SH-SY5Y (cell line): ENCODE measurements at regions not wholly inside any gene's neighbourhood (a gene's known extent, or its start where the extent isn't known, plus 50 kb on each side); places are given as distances from the start of the nearest gene placed in this dataset.

ENCODE experiments used
- GATA2 ChIP-seq: IDR thresholded peaks from 2 replicates; pipeline ENCODE4 v1.6.1; 2011; ENCODE audit warnings: mild to moderate bottlenecking, low read depth, low read length
- GATA3 ChIP-seq: IDR thresholded peaks from 2 replicates; pipeline ENCODE4 v1.6.1; 2011; ENCODE audit warnings: low read depth, mild to moderate bottlenecking, low read length, moderate library complexity

- no peak for TF ChIP-seq GATA3
- TF ChIP-seq GATA2 = no peak
These were observed 129.2 kb downstream of the TBX18 start for GRCh38 chr6:84635081-84635761.

GRCh38 chr6:84633771-84634170 lies 130.6 kb downstream of the TBX18 start:
- TF ChIP-seq GATA3 (no peak), GATA2 (no peak)

DNA sequence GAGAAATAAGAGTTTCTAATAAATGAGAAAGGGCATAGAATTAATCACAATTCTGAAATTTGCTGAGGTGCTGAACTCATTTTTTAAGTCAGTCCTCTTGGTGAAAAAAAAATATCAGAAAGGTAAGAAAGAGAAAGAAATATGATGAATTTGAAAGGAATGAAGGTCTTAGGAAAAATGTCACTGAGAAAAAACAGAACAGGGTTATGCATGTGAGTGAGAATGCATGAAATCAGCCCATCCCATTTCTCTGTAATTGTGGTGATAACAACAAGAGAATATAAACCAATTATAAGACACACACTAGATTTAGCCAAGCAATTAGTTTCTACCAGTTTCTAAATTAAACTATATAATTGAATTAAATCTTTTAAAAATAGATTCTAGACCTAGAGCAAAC lies 138.9 kb downstream of the TBX18 start:
- no peak for TF ChIP-seq GATA3
- TF ChIP-seq GATA2 = no peak

DNA sequence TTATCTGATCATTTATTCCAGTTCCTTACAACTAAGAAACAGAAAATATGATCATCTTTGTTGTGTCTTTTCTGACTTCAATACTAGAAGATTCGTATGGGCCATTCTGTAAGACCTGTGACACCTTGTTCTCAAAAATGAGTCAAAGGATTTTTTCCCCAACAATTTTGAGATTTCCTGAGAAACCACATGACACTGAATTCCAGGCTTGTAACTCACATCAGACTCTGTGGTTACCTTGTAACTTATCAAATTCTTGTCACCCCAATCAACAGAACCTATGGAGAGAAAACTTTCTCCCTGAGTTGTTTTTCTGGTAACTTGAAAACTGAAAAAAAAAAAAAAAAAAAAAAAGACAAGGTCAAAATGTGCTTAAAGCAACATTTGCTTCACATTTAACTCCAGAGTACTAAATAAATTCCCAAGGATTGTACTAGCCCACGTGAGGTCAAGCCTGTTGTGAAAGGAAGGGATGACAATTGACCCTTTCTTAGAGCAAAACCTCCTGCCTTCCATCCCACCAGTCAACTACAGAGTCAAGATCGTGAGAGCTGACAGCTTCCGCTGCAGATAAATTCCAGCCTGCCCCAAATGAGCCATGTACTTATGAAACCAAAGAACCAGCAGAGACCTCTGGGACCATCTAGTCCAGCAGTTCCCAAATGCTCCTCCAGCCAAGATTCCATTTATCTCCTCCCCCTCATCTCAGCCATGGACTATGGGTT lies 140.3 kb downstream of the TBX18 start:
- TF ChIP-seq GATA3 (no peak), GATA2 (no peak)

- TF ChIP-seq GATA3 (no peak), GATA2 (no peak)
These were observed 145.6 kb downstream of the TBX18 start for GRCh38 chr6:84618836-84619235.

DNA sequence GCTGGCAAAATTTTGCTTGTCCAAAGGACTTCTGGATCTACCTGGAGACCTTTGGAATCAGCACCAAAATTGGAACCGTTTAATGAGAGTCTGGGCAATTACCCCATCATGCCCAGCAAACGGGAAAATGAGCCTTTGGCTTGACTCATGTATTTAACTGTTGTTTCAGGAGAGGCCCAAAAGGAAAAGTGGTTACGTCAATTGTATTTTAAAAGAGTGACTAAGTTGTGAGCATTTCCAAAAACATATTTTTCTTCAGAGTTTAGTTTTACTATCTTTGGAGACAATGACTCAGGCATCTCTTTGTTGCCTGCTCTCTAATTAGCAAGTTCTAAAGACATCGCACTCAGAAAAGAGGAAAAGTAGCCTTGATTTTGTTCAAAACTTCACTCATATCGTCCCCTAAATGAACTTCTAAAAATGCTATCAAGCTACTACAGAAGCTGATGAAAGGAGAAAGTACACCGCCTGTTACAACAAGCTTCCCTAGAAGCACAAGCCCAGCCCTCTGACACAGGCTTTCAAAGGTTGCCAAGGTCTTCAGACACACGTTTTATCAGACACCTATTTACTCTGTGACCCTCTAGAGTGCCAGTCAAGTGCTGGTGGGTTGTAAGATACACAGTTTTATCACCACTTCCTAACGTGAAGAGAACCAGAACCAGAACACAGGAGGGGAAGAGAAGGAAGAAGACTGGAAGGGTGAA lies 146.2 kb downstream of the TBX18 start:
- no peak for TF ChIP-seq GATA3
- TF ChIP-seq GATA2 = no peak

DNA sequence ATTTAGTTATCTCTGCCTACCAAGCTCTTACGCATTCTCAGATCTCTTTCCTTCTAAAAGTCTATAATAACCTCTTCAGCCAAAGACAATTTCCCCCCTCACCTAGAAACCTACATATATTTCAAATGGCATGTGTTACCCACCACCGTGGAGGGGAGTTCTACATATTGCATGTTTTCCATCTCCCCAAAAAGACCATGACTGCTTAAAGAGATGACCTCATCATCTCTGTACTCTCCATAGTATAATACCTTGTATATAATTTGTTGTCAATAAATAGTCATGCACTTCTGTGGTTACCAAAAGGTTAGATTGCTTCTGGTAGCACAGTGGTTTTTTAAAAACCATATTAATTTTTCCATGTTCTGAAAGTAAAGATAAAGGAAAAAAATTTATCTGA lies 148.4 kb downstream of the TBX18 start:
- TF ChIP-seq GATA2 (no peak), GATA3 (no peak)

- TF ChIP-seq GATA2 = no peak
- no peak for TF ChIP-seq GATA3
These were observed 149.1 kb downstream of the TBX18 start for GRCh38 chr6:84615113-84615850.

GRCh38 chr6:84606860-84607259 lies 157.5 kb downstream of the TBX18 start:
- TF ChIP-seq GATA3 (no peak), GATA2 (no peak)

DNA sequence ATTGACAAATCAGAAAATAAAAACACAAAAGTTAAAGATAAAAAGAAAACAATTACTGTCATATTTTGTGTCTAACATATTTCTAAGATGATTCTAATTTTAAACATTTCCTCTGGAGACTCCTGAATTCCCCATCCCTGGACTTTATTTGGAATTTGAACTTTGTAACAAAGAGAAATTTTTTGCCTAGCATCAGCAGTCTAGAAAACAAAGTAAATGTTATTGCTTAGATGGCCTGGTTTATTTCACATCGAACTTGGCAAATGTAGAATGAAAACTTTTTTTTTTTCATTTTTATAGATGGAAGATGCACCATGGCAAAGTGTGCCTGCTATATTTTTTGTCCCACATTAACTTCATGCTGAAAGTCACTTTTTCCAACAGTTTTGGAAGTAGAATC lies 159.1 kb downstream of the TBX18 start:
- TF ChIP-seq GATA3 (no peak), GATA2 (no peak)

GRCh38 chr6:84601366-84601765 lies 163.0 kb downstream of the TBX18 start:
- TF ChIP-seq GATA2 (no peak), GATA3 (no peak)

DNA sequence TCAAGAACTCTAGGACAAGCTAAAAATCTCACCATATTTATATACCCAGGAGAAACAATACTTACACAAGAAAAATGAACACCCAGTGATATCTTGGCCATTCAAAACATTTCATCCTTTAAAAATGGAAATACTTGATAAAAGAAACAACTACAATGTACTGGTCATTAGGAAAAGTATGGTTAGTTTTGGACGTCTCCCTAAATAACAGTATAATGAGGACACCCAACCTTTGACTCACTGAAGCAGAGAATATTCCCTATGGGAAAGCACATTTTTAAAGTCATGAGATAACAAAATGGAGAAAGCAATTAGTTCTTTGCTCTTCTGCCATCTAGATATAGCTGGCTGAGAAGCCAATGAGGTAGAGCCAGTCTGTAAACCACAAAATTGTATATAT lies 164.4 kb downstream of the TBX18 start:
- TF ChIP-seq GATA3 (no peak), GATA2 (no peak)

DNA sequence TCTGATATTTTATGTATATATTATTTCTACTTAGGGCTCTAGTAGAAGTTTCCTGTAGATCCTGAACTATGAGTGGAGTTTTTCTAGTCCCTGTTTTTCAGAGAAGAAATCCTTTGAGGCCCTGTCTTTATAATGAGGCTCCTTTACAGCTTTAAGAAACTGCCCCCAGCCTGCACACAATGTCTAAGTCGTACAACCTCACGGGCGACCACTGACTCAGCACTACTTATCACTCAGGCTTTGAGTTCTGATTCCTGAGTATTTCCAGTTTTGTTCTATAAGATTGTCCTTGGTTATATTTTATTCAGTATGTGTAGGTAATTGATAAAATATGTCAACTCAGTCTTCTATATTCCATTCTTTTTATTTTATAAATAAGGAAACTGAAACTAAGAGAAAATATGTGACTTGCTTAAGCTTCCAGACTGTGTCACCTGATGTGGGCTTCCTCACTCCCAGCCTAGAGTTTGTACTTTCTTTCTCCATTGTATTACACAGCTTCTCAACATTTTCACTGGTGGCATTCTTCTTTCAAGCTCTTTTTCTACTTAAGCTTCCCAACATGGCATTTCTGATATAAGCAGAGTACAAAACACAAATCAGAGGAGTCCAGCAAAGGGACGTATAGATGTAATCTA lies 167.0 kb downstream of the TBX18 start:
- TF ChIP-seq GATA3 (no peak), GATA2 (no peak)

DNA sequence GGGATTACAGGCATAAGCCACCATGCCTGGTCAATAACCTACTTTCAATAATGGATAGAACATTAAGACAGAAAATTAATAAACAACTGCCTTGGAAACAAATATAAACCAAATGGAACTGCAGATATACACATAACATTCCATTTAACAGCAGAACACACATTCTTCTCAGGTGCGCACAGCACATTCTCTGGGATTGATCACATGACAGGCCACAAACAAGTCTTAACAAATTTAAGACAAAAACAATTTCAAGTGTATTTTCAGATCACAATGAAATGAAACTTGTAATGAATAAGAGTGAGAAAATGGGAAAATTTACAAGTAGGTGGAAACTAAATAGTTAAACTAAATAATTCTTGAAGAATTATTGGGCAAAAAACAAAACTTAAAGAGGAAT lies 167.9 kb downstream of the TBX18 start:
- TF ChIP-seq GATA3 = no peak
- no peak for TF ChIP-seq GATA2

- TF ChIP-seq GATA3 (no peak), GATA2 (no peak)
These were observed 175.7 kb downstream of the TBX18 start for GRCh38 chr6:84588697-84589080.
